Peyer's patch (tissue), 4 donors: ENCODE measurements at regions not wholly inside any gene's neighbourhood (a gene's known extent, or its start where the extent isn't known, plus 50 kb on each side); places are given as distances from the start of the nearest gene placed in this dataset.
A peak's percentile ranks its signal among the peaks of the same experiment; 100 is the strongest.

Experiments
- DNase-seq, 3 donors: peaks; one replicate each; pipeline ENCODE4 v3.0.0-alpha.2; 2017 to 2019
- H3K27ac ChIP-seq, 4 donors: fragments of 200-600 bp; sonication (generic); one replicate each; pipeline ENCODE4 v1.5.1; 2016 to 2019
- H3K27me3 ChIP-seq, 2 donors: fragments of 200-600 bp; sonication (generic); one replicate each; pipeline ENCODE4 v1.5.1; 2019
- H3K36me3 ChIP-seq, 3 donors: fragments of 200-600 bp; sonication (generic); one replicate each; pipeline ENCODE4 v1.5.1; 2016 to 2019
- H3K4me1 ChIP-seq, 4 donors: fragments of 200-600 bp; sonication (generic); one replicate each; pipeline ENCODE4 v1.5.1; 2016 to 2019
- H3K4me3 ChIP-seq, 4 donors: fragments of 200-600 bp; sonication (generic); 1 replicate in 3 of 4; 2 replicates in 1 of 4; pipeline ENCODE4 v1.5.1; 2016 to 2019; ENCODE audit warnings: mild to moderate bottlenecking in 1 of 4
- H3K9me3 ChIP-seq, 4 donors: fragments of 200-600 bp; sonication (generic); one replicate each; pipeline ENCODE4 v1.5.1; 2016 to 2019; ENCODE audit warnings: mild to moderate bottlenecking in 1 of 4
- CTCF ChIP-seq, 6 experiments: fragments of 450-650 bp in 4 of 6; fragments of 200-600 bp in 2 of 6; sonication (generic) in 1 of 6; IDR thresholded peaks; one replicate each; pipeline ENCODE4 v1.5.1; 2017 to 2019; ENCODE audit warnings: antibody characterized with exemption in 6 of 6, mild to moderate bottlenecking in 3 of 6, moderate library complexity in 1 of 6
- POLR2A ChIP-seq, 2 donors: fragments of 450-650 bp; IDR thresholded peaks; one replicate each; pipeline ENCODE4 v1.5.1; 2017; ENCODE audit warnings: antibody characterized with exemption in 2 of 2, mild to moderate bottlenecking in 2 of 2, moderate library complexity in 2 of 2

DNA sequence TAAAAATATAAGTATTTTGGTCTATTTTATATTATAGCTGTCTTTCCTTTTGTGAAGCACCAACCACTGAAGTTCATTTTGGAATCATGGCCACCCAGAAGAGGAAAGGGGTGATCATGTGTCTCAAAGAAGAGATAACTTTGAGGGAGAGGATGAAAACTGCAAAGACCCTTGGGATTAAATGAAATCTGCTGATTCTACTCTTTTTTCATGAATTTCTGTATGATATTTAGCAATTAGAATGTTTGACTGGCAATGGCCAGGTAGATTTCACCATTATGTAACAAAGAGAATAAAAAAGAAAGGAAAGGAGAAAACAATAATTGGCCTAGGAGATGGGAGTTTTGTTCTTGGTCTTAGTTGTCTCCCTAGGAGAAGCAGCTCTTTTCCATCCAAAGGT is 350.8 kb downstream of the EMP1 start:
- H3K4me1 ChIP-seq: no peaks in the 10 kb centered on the region

DNA sequence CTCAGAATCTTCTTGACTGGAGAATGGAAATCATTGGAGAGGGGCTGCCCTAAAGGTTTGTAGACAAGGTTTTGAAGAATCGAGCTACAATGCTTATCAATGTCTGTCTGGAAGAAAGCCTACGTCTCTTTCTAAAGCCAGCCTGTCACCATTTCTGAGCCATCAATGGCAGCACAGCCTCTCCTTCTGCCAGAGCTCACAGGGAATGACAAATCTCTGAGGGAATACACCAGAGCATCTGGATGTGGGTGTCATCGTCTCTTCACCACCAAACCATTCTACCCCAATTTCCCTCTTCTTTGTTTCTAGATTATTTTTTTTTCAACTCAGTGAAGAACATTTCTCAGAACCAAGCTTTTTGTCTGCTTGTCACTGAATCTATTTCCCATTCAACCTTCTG is 349.7 kb downstream of the EMP1 start:
- H3K4me3 ChIP-seq: no peak overlapping the region
- H3K9me3 ChIP-seq: no peaks in the 10 kb centered on the region
- no peaks in the 10 kb centered on the region for H3K4me1 ChIP-seq
- no peaks in the 10 kb centered on the region for H3K36me3 ChIP-seq
- no peak overlapping the region for H3K27ac ChIP-seq
- TF ChIP-seq CTCF (IDR thresholded peaks at IDR 0.05) (no peak), POLR2A (IDR thresholded peaks at IDR 0.05) (no peak)
- H3K27me3 ChIP-seq: no peaks in the 10 kb centered on the region
- DNase-seq: no peak

More for the DNA sequence above, 350.8 kb downstream of the EMP1 start:
- DNase-seq: no peak
- H3K4me3 ChIP-seq: no peak overlapping the region
- H3K9me3 ChIP-seq: no peaks in the 10 kb centered on the region
- no peaks in the 10 kb centered on the region for H3K27me3 ChIP-seq
- no peak overlapping the region for H3K27ac ChIP-seq
- TF ChIP-seq CTCF (IDR thresholded peaks at IDR 0.05) (no peak), POLR2A (IDR thresholded peaks at IDR 0.05) (no peak)
- H3K36me3 ChIP-seq: no peaks in the 10 kb centered on the region

DNA sequence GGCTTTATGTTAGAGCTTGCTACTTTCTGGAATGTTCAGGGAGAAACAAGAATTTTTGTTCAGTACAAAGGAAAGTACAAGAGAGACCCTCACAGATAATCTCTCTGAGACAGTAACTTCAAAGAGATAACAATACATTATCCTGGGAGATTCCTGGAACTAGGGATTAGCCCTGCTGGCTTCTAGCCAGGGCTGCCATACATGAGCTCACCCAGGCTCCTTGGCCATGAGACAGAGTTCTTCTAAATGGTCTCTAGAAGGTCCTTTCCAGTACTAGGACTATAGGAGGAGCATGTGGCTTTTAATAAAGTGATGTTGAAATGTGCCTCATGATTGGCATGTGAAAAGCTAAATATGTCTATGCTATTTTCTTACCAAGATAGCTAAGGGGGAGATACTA is 342.5 kb downstream of the EMP1 start:
- Histone ChIP-seq H3K9me3 (no peaks in the 10 kb centered on the region), H3K4me3 (no peak overlapping the region), H3K27me3 (no peaks in the 10 kb centered on the region), H3K27ac (no peak overlapping the region), H3K36me3 (no peaks in the 10 kb centered on the region), H3K4me1 (no peaks in the 10 kb centered on the region)
- no peak for DNase-seq
- TF ChIP-seq POLR2A (IDR thresholded peaks at IDR 0.05): no peak
- no peak for TF ChIP-seq CTCF (IDR thresholded peaks at IDR 0.05)

GRCh38 chr12:13538136-13538535 is 341.6 kb downstream of the EMP1 start:
- no peaks in the 10 kb centered on the region for H3K4me1 ChIP-seq
- no peak for DNase-seq
- H3K36me3 ChIP-seq: no peaks in the 10 kb centered on the region
- H3K9me3 ChIP-seq: no peaks in the 10 kb centered on the region
- H3K27ac ChIP-seq: no peak overlapping the region
- TF ChIP-seq POLR2A (IDR thresholded peaks at IDR 0.05) (no peak), CTCF (IDR thresholded peaks at IDR 0.05) (no peak)
- H3K27me3 ChIP-seq: no peaks in the 10 kb centered on the region
- H3K4me3 ChIP-seq: no peak overlapping the region

DNA sequence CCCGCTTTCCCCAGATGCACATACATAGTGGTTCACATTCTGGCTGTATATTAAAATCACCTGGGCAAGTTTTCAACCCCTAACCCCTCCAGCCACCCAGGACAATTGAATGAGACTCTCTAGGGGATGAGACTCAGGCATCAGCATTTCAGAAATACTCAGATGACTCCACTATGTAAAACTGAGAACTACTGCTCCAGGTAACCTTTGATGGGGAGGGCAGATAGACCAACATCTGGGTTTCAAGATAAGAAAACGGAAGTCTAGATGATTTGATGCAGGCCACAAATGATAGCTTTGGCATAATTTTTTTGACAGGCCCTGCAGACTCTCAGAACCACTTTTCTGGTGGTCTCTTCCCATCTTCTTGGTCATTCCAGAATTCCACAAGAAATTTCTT is 341.1 kb downstream of the EMP1 start:
- H3K4me1 ChIP-seq: no peaks in the 10 kb centered on the region
- TF ChIP-seq CTCF (IDR thresholded peaks at IDR 0.05) (no peak), POLR2A (IDR thresholded peaks at IDR 0.05) (no peak)
- no peak for DNase-seq
- H3K4me3 ChIP-seq: no peak overlapping the region
- no peaks in the 10 kb centered on the region for H3K36me3 ChIP-seq
- H3K9me3 ChIP-seq: no peaks in the 10 kb centered on the region
- H3K27me3 ChIP-seq: no peaks in the 10 kb centered on the region
- H3K27ac ChIP-seq: peak overlapping the region in 1 of 4 donors; percentile 53
